Chondrocyte (in vitro differentiated cells): ENCODE measurements at regions not wholly inside any gene's neighbourhood (a gene's known extent, or its start where the extent isn't known, plus 50 kb on each side); places are given as distances from the start of the nearest gene placed in this dataset.
A peak's percentile ranks its signal among the peaks of the same experiment; 100 is the strongest.
"Not testable (repeated sequence)": the region's sequence is repeated elsewhere in the genome, so short reads cannot be mapped to it uniquely, and the experiment has no call there.

ENCODE experiments used
- DNase-seq: peaks from one replicate; pipeline ENCODE4 v3.0.0; 2021; ENCODE audit warnings: mixed read lengths, low spot score
- H3K27ac Mint-ChIP-seq: one replicate; pipeline ENCODE4 v1.8.0; 2021; ENCODE audit warnings: mild to moderate bottlenecking, moderate library complexity, mixed read lengths; ENCODE audit not compliant: unreplicated experiment
- H3K27me3 Mint-ChIP-seq: 2 replicates; pipeline ENCODE4 v1.8.0; 2021; ENCODE audit warnings: low read depth, mixed read lengths
- H3K36me3 Mint-ChIP-seq: 2 replicates; pipeline ENCODE4 v1.8.0; 2021; ENCODE audit warnings: low read depth, mixed read lengths
- H3K4me1 Mint-ChIP-seq: 2 replicates; pipeline ENCODE4 v1.8.0; 2021; ENCODE audit warnings: low read depth, mild to moderate bottlenecking, mixed read lengths
- H3K4me3 Mint-ChIP-seq: one replicate; pipeline ENCODE4 v1.8.0; 2021; ENCODE audit warnings: mild to moderate bottlenecking, moderate library complexity, mixed read lengths; ENCODE audit not compliant: unreplicated experiment
- H3K9me3 Mint-ChIP-seq: 2 replicates; pipeline ENCODE4 v1.8.0; 2021; ENCODE audit warnings: low read depth, mixed read lengths
- TF ChIP-seq, protein P1 (sequence below): fragments of 200-600 bp; sonication (generic); IDR thresholded peaks from 2 replicates; pipeline ENCODE4 v1.5.0; 2021; ENCODE audit warnings: antibody characterized with exemption, mild to moderate bottlenecking, moderate library complexity

GRCh38 chrX:46169808-46170207 lies 375.4 kb downstream of the ZNF674 start:
- H3K27ac Mint-ChIP-seq: no peak overlapping the region
- DNase-seq: no peak
- TF ChIP-seq, protein P1, sequence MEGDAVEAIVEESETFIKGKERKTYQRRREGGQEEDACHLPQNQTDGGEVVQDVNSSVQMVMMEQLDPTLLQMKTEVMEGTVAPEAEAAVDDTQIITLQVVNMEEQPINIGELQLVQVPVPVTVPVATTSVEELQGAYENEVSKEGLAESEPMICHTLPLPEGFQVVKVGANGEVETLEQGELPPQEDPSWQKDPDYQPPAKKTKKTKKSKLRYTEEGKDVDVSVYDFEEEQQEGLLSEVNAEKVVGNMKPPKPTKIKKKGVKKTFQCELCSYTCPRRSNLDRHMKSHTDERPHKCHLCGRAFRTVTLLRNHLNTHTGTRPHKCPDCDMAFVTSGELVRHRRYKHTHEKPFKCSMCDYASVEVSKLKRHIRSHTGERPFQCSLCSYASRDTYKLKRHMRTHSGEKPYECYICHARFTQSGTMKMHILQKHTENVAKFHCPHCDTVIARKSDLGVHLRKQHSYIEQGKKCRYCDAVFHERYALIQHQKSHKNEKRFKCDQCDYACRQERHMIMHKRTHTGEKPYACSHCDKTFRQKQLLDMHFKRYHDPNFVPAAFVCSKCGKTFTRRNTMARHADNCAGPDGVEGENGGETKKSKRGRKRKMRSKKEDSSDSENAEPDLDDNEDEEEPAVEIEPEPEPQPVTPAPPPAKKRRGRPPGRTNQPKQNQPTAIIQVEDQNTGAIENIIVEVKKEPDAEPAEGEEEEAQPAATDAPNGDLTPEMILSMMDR: no peak
- H3K27me3 Mint-ChIP-seq: no peaks in the 10 kb centered on the region
- H3K4me3 Mint-ChIP-seq: no peak overlapping the region
- peaks cover 20% of the 10 kb centered on the region for H3K4me1 Mint-ChIP-seq
- H3K36me3 Mint-ChIP-seq: peaks cover 2% of the 10 kb centered on the region
- H3K9me3 Mint-ChIP-seq: peaks cover 38% of the 10 kb centered on the region

- no peak overlapping the region for H3K27ac Mint-ChIP-seq
- H3K9me3 Mint-ChIP-seq: peaks cover 32% of the 10 kb centered on the region
- TF ChIP-seq, protein P1: no peak
- H3K4me3 Mint-ChIP-seq: no peak overlapping the region
- peaks cover 2% of the 10 kb centered on the region for H3K36me3 Mint-ChIP-seq
- no peaks in the 10 kb centered on the region for H3K27me3 Mint-ChIP-seq
- no peak for DNase-seq
- H3K4me1 Mint-ChIP-seq: peaks cover 21% of the 10 kb centered on the region
These were observed 377.0 kb downstream of the ZNF674 start for GRCh38 chrX:46168254-46168653.

DNA sequence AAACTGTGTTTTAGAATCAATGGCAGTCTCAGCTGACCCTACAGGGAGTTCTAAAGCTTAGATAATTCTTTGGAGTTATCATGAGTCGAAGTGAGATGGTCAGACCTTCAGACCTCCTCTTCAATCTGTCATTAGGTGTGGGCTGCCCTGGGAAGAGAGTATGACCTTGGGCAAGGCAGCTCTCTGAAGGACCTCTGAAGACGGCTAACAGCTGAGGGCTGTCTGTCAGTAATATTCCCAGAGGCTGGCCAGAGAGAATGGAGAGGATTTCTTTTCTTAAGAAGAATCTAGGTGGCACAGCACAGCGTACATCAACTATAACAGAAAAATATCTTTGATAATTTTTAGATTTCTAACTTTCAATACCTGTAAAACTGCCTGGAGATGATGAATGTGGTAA lies 379.4 kb downstream of the ZNF674 start:
- H3K36me3 Mint-ChIP-seq: no peaks in the 10 kb centered on the region
- H3K27ac Mint-ChIP-seq: peak overlapping the region; percentile 45
- TF ChIP-seq, protein P1: no peak

DNA sequence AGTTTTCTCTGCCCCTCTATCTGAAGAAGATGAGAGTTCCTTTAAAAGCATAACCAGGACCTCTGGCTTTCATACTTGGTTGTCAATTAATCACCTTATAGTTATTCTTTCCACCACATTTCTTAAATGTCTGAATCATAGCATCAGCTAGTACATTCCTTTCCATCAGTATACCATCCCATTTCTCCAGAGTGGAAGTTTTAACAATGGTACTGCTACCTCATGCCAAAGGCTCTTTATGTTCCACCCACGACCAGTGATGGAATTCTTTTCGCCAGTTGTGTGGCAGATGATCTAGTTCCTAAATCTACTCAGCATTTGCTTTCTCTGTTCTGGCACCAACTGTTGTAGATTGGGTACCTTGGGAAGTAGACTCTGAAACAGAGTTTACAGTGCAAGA lies 379.8 kb downstream of the ZNF674 start:
- H3K9me3 Mint-ChIP-seq: peaks cover 21% of the 10 kb centered on the region
- peak overlapping the region; percentile 45 for H3K27ac Mint-ChIP-seq
- H3K36me3 Mint-ChIP-seq: no peaks in the 10 kb centered on the region
- peaks cover 21% of the 10 kb centered on the region for H3K4me1 Mint-ChIP-seq
- DNase-seq: no peak
- TF ChIP-seq, protein P1: no peak
- H3K4me3 Mint-ChIP-seq: no peak overlapping the region
- no peaks in the 10 kb centered on the region for H3K27me3 Mint-ChIP-seq

More for the DNA sequence above, 379.4 kb downstream of the ZNF674 start:
- Mint-ChIP-seq H3K9me3 (peaks cover 21% of the 10 kb centered on the region), H3K27me3 (no peaks in the 10 kb centered on the region), H3K4me3 (no peak overlapping the region), H3K4me1 (peaks cover 21% of the 10 kb centered on the region)
- no peak for DNase-seq

DNA sequence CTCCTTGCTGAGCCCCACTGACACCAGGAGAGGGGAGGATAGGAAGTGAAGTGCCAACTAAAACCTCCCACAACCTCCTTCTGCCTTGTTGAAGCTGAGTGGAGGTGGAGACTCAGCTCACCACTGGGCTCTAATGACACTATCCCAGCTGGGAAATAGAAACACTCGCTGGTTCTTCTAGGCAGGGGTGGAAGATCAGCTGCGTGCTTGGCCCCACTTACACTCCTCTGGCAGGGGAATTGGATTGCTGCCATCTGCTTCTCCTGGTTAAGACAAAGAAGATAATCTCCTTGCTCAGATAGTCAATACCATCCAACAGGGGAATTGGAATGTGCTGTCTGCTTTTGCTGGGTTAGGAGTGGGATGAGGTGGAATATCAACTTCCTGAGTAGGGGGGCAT lies 392.5 kb downstream of the ZNF674 start:
- DNase-seq: no peak
- no peak overlapping the region for H3K27ac Mint-ChIP-seq
- peaks cover 7% of the 10 kb centered on the region for H3K4me1 Mint-ChIP-seq
- peaks cover 3% of the 10 kb centered on the region for H3K36me3 Mint-ChIP-seq
- H3K9me3 Mint-ChIP-seq: peaks cover 30% of the 10 kb centered on the region
- no peak overlapping the region for H3K4me3 Mint-ChIP-seq
- no peaks in the 10 kb centered on the region for H3K27me3 Mint-ChIP-seq
- TF ChIP-seq, protein P1: no peak

DNA sequence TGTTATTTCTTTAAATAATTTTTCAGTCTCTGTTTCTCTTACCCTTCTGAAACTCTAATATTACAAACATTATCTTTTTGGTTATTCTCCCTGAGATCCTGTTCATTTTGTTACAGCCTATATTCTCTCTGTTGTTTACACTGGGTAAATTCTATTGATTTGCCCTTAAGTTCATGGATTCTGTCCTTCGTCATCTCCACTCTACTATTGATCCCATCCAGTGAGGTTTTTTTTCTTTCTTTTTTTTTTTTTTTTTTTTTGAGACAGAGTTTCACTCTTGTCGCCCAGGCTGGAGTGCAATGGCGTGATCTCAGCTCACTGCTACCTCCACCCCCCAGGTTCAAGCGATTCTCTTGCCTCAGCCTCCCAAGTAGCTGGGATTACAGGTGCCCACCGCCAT lies 393.9 kb downstream of the ZNF674 start:
- H3K4me3 Mint-ChIP-seq, DNase-seq, H3K27me3 Mint-ChIP-seq, H3K27ac Mint-ChIP-seq, H3K36me3 Mint-ChIP-seq, H3K4me1 Mint-ChIP-seq: not testable (repeated sequence)
- H3K9me3 Mint-ChIP-seq: peaks cover 27% of the 10 kb centered on the region
